HCT116 (cell line): ENCODE measurements at regions not wholly inside any gene's neighbourhood (a gene's known extent, or its start where the extent isn't known, plus 50 kb on each side); places are given as distances from the start of the nearest gene placed in this dataset.

ENCODE experiments used
- CTCF ChIP-seq, 3 experiments: fragments of 200-600 bp in 1 of 3; sonication (generic) in 1 of 3; IDR thresholded peaks in 2 of 3; conservative IDR thresholded peaks in 1 of 3; 2 replicates each; pipeline ENCODE4 v1.5.1; 2012 to 2017; ENCODE audit warnings: low read depth in 2 of 3, low read length in 2 of 3, antibody characterized with exemption in 1 of 3, borderline replicate concordance in 1 of 3, control low read depth in 1 of 3, mild to moderate bottlenecking in 1 of 3, mixed read lengths in 1 of 3, mixed run types in 1 of 3, moderate library complexity in 1 of 3; ENCODE audit not compliant: insufficient read depth in 1 of 3
- ELF1 ChIP-seq: IDR thresholded peaks from 2 replicates; pipeline ENCODE4 v1.6.1; 2012; ENCODE audit warnings: low read depth, borderline replicate concordance
- EZH2 ChIP-seq: fragments of 200-600 bp; sonication (generic); IDR thresholded peaks from 2 replicates; pipeline ENCODE4 v1.6.1; 2017; ENCODE audit warnings: antibody characterized with exemption, mixed run types
- EZH2phosphoT487 ChIP-seq: fragments of 200-600 bp; IDR thresholded peaks from 2 replicates; pipeline ENCODE4 v1.6.1; 2018; ENCODE audit warnings: antibody characterized with exemption, borderline replicate concordance
- JUND ChIP-seq: IDR thresholded peaks from 2 replicates; pipeline ENCODE4 v1.6.1; 2012
- TCF7L2 ChIP-seq: IDR thresholded peaks from 2 replicates; pipeline ENCODE4 v1.7.0; 2011; ENCODE audit warnings: borderline replicate concordance, inconsistent platforms; ENCODE audit not compliant: insufficient read depth, insufficient read length; ENCODE audit errors: extremely low read depth
- YY1 ChIP-seq: IDR thresholded peaks from 2 replicates; pipeline ENCODE4 v1.6.1; 2011; ENCODE audit warnings: low read length, low read depth, moderate library complexity, mild to moderate bottlenecking; ENCODE audit not compliant: insufficient replicate concordance; ENCODE audit errors: extremely low read depth
- ZNF274 ChIP-seq: fragments of 200-500 bp; sonication (Bioruptor generic); IDR thresholded peaks from 2 replicates; pipeline ENCODE4 v1.6.1; 2014; ENCODE audit warnings: mild to moderate bottlenecking, low read depth, low read length, inconsistent platforms

GRCh38 chr17:34071886-34072420 lies 183.1 kb upstream of the CCL2 start:
- TF ChIP-seq YY1 (no peak), EZH2phosphoT487 (no peak), EZH2 (no peak), CTCF (IDR thresholded peaks at IDR 0.05 in 2 of 3, conservative IDR thresholded peaks at IDR 0.05 in 1 of 3; ENCODE audit: borderline replicate concordance in 1 of 3, insufficient read depth in 1 of 3, low read depth in 2 of 3, low read length in 2 of 3) (no peak), ELF1 (no peak), TCF7L2 (no peak), JUND (no peak), ZNF274 (no peak)
